AG10803 (cell line): ENCODE measurements at regions not wholly inside any gene's neighbourhood (a gene's known extent, or its start where the extent isn't known, plus 50 kb on each side); places are given as distances from the start of the nearest gene placed in this dataset.

ENCODE experiments used
- DNase-seq: peaks from one replicate; pipeline ENCODE4 v3.0.0; 2010; ENCODE audit warnings: low read depth
- H3K4me3 ChIP-seq: 2 replicates; pipeline ENCODE4 v1.5.1; 2011; ENCODE audit warnings: mild to moderate bottlenecking, low read length, control low read depth
- CTCF ChIP-seq: conservative IDR thresholded peaks from 2 replicates; pipeline ENCODE4 v1.5.1; 2011; ENCODE audit warnings: mild to moderate bottlenecking, low read length, control low read depth, inconsistent platforms

- no peak for TF ChIP-seq CTCF
- H3K4me3 ChIP-seq: no peak overlapping the region
- DNase-seq: no peak
Measured at GRCh38 chr17:72345088-72345487, 224.3 kb downstream of the SOX9 start.

- TF ChIP-seq CTCF: no peak
- H3K4me3 ChIP-seq: no peak overlapping the region
- no peak for DNase-seq
Measured at GRCh38 chr17:72345536-72345935, 224.7 kb downstream of the SOX9 start.

- H3K4me3 ChIP-seq: no peak overlapping the region
- no peak for TF ChIP-seq CTCF
- DNase-seq: no peak
Measured at GRCh38 chr17:72346306-72346705, 225.5 kb downstream of the SOX9 start.

- H3K4me3 ChIP-seq: no peak overlapping the region
- no peak for DNase-seq
- no peak for TF ChIP-seq CTCF
Measured at GRCh38 chr17:72349011-72349410, 228.2 kb downstream of the SOX9 start.

GRCh38 chr17:72349491-72349995 lies 228.7 kb downstream of the SOX9 start:
- TF ChIP-seq CTCF: no peak
- H3K4me3 ChIP-seq: no peak overlapping the region
- DNase-seq: no peak

- TF ChIP-seq CTCF: no peak
- no peak for DNase-seq
- no peak overlapping the region for H3K4me3 ChIP-seq
Measured at GRCh38 chr17:72350073-72350472, 229.3 kb downstream of the SOX9 start.

GRCh38 chr17:72351365-72351764 lies 230.5 kb downstream of the SOX9 start:
- no peak for TF ChIP-seq CTCF
- no peak for DNase-seq
- no peak overlapping the region for H3K4me3 ChIP-seq
